C1 segment of cervical spinal cord (tissue), 14 donors: ENCODE measurements at regions not wholly inside any gene's neighbourhood (a gene's known extent, or its start where the extent isn't known, plus 50 kb on each side); places are given as distances from the start of the nearest gene placed in this dataset.

Experiments
- DNase-seq, 14 donors: peaks; one replicate each; lab custom pipeline; 2025; lab: John Stamatoyannopoulos, UW

DNA sequence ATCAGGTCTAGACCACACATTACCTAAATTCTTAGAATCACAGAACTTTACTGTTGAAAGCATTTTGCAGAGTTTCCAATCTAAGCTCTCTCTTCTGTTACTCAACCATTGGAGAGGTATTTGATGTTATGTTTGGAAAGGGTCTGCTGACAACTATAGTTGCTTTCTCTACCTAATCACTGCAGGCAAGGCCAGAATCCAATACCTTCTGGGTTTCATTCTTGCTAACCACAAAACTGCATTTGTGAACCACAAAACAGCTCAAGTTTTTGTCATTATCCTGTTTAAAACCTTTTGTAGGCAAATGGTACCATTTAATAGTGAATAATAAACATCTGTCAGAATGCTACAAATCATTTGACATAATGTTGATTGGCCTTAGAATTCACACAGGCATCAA lies 380.1 kb downstream of the GASK1B start:
- no peak for DNase-seq

DNA sequence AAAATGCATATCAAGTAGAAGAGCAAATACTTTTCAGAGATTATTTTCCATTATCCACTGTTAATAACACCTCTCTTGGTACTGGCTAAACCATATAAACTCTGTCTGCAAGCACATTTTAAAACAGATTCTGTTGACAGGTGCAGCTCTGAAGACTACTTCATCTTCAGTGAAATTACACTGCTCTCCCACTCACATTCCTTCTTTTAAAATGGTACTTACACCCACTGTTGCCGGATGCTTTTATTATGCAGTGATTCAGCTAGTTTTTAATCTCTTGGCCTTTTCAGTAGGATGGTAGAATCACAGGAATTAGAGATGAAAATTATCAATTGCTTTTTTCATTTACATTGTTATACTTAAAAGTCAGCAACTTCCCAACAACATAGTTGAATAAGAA lies 381.6 kb downstream of the GASK1B start:
- DNase-seq, result no peak

DNA sequence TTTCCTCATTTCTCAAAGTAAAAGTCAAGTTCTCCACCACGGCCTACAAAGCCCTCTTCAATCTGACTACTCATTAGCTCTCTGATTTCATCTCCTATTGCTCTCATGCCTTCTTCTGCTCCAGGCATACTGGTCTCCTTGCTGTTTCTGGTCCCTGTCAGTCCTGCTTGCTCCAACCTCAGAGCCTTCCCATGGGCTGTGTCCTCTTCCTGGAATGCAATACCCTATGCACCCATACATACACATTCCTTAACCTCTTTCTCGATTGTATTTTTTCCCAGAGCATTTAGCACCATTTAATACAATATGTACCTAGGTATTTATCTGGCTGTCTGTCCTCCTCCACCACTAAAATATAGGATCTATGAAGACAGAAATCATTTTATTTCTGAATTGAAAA lies 385.2 kb downstream of the GASK1B start:
- no peak for DNase-seq

DNA sequence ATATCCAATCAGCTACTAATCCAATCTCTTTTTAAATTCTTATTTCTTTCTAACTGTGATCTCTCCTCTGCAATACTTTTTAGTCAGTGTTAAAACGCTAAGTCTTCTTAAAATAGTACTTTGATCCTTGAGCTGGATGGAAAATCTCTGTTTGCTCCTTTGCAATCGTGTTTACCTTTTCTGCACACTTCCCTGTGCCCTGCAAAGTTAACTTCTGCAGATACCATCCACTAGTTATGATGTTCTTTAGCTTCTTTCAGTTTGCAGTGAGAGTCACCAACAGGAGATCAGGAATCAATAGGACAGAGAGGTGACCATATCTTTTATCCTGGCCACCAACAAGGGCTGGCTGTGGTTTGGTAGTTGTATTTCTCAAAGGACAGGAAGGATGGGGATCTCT lies 391.5 kb downstream of the GASK1B start:
- no peak for DNase-seq

DNA sequence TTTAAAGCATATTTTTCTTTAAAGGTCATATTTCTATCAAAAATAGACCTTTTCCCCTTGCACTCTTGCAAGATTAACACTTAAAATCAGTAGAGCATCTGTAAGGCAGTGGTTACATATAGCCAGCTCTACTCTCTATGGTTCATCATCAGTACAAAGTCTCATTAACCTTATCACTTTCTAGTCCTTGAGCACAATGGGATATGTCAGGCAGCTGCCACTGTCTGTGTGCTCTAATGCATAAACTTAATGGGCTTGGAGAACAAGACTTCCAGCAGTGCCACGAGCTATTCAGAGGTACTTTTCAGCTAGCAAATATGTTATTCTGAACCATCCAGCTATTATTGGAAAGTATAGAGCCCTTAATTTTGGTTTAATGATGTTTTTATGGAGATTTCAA lies 393.7 kb downstream of the GASK1B start:
- no peak for DNase-seq

DNA sequence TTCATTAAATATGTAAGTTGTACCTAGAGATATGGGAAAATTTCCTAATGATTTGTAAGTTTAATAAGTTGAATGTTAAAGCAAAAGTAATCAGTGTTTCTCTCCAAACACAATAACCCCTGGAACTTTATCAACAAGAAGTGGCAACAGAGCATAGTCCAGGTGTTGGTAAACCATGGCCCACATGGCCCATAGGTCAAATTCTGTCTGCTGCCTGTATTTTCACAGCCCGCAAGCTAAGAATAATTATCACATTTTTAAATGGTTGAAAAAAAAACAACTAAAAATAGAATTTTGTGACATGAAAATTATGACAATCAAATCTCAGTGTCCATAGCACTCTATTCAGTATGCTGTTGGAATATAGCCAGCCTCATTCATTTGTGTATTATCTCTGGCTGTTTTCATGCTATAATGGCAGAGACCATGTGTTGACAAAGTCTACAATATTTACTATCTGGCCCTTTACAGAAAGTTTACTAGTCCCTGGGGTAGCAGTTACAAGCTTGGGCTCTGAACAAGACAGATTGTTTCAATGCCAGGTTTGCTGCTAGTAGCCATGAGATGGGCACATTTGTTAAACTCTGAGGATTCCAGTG lies 395.8 kb downstream of the GASK1B start:
- no peak for DNase-seq

DNA sequence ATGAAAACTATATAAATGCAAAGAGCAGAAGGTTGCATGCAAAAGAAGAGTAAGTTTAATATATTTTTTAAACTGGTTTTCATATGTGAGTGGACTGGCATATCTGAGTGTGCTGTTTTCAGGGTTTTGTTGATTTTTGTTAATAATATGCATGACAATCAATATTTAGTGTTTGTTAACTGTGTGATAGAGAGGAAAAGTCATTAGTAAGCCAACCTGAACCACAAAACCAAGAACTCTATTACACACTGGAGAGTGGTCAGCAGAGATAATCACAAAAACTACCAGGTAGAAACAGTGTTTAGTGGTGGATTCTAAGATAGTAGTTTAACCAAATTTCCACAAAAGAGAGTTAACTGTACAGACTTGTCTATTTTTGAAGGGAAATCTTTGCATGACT lies 396.9 kb downstream of the GASK1B start:
- no peak for DNase-seq

DNA sequence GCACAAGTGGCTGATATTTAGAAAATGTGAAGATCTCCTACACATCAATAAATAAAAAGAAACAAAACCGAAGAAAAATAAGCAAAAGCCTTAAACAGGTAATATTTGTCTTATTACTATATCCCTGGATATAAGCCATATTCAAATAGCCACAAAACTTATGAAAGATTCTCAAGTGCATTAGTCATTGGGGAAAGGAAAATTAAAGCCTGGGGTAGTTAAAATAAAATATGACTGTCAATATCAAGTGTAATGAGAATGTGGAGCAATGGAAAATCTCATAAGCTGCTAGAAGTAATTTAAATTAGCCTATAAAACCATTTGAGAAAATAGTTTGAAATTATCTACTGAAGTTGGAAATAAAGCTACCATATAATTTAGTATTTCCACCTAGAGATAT lies 399.9 kb downstream of the GASK1B start:
- DNase-seq, result no peak

DNA sequence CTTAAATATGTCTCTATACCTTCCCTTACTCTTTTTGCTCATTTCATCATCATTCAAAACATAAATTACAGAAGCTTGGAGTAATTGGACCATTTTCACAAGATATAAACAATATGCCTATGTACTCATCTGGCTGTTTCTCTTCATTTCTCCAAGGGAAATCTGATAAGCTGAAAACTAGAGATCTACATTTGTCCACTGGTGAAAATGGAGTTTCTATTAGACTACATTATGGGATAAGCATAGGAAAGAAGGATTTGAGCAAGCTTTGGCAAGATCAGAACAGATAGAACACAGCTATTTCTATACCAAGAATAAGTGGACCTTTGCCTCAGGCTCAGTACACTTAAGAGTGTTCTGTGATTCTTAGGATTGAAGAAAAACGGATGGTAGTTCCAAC lies 404.4 kb downstream of the GASK1B start:
- DNase-seq, result no peak

DNA sequence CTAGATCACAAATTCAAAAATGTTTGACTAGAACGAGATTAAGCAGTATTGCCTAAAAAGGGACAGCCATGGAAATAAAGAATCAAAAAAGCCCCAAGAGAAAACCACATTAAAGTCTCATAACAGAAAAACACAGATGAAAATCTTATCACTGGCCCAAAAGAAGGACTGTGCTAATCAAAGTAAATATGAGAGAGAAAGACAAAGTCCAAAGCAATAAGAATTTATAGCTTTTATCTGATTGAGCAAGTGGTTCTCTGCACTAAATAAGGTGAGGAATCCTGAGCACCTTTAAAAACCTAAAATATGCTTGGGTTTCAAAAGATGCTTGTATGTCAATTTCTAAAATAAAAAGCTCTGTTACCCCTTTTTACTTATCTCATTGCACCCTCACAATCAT lies 409.3 kb downstream of the GASK1B start:
- no peak for DNase-seq

DNA sequence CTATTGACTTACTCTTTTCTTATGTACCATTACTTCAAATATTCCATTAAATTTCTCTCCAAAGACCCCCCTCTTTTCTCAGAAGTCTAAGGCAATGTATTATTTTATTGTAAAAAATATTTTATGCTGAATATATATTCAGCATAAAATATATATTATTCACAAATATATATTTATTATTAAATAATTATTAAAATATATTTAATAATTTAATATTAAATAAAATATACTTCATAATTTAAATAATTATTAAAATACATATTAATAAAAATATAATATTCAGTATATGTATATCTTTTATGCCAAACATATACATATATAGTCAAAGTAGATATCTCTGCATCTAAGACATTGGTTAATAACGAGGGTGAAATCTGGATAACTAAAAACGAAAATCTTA lies 418.4 kb downstream of the GASK1B start:
- no peak for DNase-seq

DNA sequence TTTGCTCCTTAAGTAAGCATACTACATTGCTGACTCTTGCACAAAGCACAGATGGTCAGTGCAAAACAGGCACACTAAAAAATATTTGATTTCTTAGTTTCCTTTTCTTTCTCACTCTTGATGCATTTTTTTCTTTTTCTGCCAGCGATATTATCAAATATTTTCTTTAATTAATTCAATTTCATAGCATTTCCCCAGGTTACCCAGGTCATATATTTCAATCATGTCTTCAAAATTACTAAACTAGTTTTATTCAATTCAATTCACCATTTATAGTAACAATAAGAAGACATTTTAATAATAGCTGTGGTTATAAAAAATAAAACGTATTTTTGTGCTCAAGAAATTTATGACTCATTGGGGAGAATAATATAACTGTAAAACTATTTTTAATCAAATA lies 421.2 kb downstream of the GASK1B start:
- DNase-seq, result no peak

DNA sequence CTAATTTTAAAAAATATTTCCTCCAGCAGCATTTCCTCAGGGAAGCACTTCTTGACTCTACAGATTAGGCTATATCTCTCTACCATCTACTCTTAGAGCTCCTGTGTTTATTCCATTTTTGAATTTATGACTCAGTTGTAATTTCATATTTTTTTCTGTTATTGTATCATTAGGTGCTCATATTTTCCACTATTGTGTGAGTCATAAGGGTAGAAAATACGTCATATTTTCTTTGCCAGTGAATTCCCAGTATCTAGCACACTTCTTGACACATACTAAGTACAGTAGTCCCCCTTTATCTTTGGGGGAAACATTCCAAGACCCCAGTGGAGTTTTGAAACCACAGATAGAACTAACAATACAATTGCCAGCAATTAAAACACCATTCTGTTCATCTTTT lies 431.2 kb downstream of the GASK1B start:
- no peak for DNase-seq

DNA sequence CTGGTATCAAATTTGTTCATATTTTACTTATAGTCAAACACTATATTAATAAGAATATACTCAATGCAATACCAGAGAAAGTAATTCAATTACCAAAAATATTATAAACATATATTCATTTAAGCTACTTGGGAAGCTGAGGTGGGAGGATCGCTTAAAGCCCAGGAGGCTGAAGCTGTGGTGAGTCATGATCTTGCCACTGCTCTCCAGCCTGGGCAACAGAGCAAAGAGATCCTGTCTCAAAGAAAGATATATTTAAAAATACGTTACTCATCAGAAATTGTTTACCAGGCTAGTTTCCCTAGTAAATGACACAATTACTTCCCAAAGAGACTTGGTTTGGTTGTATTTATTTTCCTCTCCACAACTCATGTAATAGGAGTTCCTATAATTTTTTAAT lies 433.6 kb downstream of the GASK1B start:
- DNase-seq, result no peak

DNA sequence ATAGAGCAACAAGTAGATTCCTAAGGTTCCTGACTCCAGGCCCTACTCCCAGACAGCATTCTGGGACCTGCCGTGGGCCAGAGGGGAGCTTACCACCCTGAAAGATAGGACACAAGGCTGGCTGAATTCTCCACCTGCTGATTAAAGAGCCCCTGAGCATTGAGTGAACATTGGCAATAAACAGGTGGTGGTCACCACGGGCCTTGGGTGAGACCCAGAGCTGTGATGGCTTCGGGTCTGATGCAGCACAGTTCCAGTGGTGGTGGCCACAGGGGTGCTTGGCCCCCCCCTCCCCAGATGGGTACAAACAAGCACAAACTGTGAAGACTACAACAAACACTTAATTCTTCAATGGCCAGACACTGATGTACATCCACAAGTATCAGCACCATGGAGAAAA lies 444.6 kb downstream of the GASK1B start:
- DNase-seq, result no peak

DNA sequence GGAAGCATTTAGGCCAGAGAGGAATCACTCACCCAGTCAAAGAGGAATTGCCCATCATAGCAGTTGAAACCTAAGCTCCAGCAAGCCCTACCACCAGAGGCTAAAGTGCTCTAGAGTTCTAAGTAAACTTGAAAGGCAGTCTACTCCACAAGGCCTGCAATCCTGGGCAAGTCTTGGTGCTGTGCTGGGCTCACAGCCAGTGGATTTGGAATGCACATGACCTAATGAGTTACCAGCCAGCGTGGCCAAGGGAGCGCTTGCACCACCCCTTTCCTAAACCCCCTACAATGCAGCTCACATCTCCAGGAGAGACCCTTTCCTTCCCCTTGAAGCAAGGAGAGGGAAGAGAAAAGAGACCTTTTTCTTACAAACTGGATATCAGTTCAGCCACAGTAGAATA lies 445.7 kb downstream of the GASK1B start:
- no peak for DNase-seq

DNA sequence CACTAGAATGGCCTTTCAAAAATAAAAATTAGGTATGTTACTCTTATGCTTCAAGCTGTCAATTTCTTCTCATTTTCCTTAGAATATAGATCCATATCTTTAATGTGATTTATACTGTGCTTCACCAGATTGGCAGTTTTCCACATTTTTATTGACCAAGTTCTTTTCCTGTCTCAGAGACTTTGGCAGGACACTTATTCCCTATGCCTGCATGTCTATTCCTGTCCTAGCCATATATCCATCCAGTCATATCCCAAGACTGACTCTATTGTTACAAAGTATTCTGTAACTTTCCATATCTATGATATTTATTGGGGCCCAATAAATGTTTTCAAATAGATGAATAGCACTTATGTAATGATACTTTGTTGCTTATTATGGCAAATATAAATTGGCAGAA lies 450.7 kb downstream of the GASK1B start:
- DNase-seq, result no peak

DNA sequence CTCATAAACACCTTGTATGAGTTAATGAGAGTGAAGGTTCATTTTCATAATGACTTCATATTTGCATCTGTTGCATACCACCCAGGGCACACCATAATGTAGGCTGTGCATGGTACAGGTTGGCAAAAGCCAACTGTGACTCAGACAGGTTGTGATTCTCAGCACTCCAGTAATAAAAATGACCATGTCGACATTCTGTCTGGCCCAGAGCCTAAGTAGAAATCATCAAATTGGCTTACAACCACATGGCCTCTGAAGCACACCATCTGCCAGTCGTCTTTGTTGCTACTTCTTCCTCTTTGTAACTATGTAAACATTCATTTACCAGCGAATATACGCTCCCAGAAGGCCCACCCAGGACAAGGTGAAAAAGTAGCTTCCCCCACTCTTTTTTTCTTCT lies 459.5 kb downstream of the GASK1B start:
- DNase-seq, result peak in 3 of 14 donors; percentile 13 to 93 (median 26)

DNA sequence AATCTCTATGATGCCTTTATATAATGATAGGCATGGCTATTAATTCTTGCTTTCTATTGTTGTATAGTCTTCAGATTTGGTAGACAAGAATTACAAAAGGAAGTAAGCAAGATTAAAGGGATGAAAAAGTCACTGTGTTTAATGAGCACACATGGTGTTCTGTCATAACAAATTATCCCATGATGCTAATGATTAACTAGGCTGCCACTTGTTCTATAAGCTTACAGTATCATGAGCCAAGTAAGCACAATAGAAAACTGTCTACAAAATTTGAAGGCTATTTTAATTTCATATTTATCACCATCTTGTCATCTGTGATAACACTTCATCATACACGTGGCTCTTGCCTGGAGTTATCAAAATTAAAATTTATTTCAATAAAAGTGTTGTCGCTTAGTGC lies 466.7 kb downstream of the GASK1B start:
- no peak for DNase-seq

DNA sequence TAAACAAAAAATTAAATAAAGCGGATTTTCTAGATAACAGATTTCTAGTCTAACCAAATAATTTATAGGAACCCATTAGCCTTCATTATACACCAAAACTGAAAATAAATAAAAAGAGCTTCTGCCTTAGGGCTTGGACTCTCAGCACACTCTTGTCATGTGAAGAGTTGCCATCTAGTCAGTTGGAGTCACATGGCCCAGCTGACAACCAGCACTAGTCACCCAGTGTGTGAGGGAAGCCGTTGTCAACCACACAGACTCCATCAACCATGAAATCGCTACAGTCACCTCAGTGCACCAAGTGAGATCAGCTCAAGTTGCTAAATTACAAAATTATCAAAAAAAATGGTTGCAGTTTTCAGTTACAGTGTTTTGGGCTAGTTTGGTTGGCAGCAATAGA lies 470.0 kb downstream of the GASK1B start:
- no peak for DNase-seq

DNA sequence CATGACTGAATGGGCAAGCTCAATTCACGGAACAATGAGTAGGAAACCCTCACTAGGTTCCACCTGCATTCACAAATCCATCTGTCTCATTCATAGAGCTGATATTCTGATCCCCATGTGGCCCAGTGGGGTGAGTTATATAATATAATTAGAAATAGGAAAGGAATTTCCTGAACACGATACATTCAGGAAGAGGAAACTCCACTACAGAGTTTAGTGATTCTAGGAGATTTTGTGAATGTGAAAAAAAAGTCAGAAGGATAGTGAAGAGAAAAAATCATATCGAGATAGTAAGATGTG lies 471.2 kb downstream of the GASK1B start:
- DNase-seq, result peak in 1 of 14 donors; percentile 7

DNA sequence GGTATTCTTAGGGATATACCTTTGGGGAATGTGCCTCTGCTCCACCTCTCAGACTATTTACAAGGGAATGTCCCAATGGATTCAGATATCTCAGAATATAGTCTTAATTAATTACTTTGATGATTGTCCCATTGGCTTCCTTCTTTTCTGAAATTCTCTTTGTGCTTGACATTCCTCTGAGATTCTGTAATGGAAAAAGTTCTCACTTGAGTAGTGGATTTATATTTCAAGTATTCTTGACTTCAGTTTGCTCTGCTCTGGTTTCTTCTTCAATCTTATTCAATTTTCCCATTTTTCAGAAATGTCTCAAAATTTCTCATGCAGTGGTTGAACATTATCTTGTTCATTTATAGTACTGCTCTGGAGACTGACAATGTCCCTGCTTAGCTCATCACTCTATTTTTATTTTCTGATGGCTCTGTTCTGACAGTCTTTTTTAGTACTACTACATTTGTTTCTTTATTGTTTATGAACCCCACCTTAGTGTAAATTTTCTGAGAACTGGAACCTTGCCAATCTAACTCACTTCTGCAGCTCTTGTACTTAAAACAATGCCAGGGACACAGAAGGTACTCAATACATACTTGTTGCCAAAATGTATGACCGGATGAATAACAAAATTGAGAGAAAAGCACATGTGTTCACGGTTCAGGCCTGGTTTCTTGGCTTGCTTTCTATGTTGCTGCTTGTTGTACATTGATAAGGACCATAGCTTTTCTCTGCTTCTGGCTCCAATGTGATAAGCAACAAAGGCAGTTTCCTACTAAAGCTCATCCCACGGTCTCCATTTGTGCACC lies 471.7 kb downstream of the GASK1B start:
- no peak for DNase-seq

DNA sequence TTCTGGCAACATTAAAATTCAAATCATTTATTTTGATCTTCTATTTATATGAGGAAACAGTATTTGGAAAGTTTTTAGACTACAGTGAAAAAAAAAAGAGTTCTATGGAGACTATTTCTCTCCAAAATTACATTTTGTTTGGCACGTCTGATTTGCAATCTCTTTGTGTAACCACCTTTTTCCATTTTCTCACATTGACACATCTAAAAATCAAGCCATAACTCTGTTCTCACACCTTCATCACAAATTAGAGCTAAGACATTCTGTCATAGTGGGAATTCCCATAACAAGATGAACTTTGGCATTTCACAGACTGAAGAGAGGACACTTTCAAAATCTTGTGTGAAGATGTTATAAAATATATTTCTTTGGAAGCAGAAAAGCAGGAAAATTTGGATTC lies 468.9 kb downstream of the GRIA2 start:
- no peak for DNase-seq

DNA sequence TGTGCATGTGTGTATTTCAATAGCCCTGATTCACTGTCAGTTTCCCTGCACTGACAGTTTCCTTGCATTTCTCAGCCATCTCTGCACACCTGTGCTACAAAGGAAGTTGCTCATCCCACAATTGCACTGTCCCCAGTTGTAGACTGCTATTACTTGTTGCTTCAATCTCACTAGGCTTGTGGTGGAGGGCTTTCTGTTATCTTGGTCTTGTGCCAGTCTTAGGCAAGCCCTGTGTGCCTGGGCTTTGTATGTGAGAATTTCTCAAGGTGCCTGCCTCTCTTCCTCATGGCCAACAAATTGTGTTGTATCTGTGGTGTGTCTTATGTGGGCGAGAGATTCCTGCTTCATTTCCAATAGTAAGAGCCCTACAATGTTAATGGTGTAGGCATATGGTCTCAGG lies 467.4 kb downstream of the GRIA2 start:
- DNase-seq, result no peak
